Prostate gland (tissue), 2 donors: ENCODE measurements at regions not wholly inside any gene's neighbourhood (a gene's known extent, or its start where the extent isn't known, plus 50 kb on each side); places are given as distances from the start of the nearest gene placed in this dataset.
"Not testable (repeated sequence)": the region's sequence is repeated elsewhere in the genome, so short reads cannot be mapped to it uniquely, and the experiment has no call there.

ENCODE experiments used
- DNase-seq: peaks from one replicate; pipeline ENCODE4 v3.0.0-alpha.2; 2019; ENCODE audit warnings: low spot score
- H3K27ac ChIP-seq, 2 donors: fragments of 200-600 bp; sonication (generic); 2 replicates each; pipeline ENCODE4 v1.5.1; 2017 to 2019
- H3K27me3 ChIP-seq: fragments of 200-600 bp; sonication (generic); replicated peaks from 2 replicates; pipeline ENCODE4 v1.5.1; 2019; ENCODE audit not compliant: insufficient read depth
- H3K36me3 ChIP-seq, 2 donors: fragments of 200-600 bp; sonication (generic); 1 replicate in 1 of 2; 2 replicates in 1 of 2; pipeline versions ENCODE4 v1.5.1 to v1.8.1; 2017 to 2019
- H3K4me1 ChIP-seq: fragments of 200-600 bp; sonication (generic); replicated peaks from 2 replicates; pipeline ENCODE4 v1.5.1; 2019
- H3K4me3 ChIP-seq, 2 donors: fragments of 200-600 bp; sonication (generic); 2 replicates each; pipeline ENCODE4 v1.5.1; 2017 to 2019
- H3K9me3 ChIP-seq: fragments of 200-600 bp; sonication (generic); 2 replicates; pipeline ENCODE4 v1.5.1; 2017
- CTCF ChIP-seq, 4 experiments: fragments of 200-600 bp in 2 of 4; fragments of 450-650 bp in 2 of 4; sonication (generic) in 2 of 4; IDR thresholded peaks; 1 replicate in 3 of 4; 2 replicates in 1 of 4; pipeline ENCODE4 v1.5.1; 2016 to 2019; ENCODE audit warnings: antibody characterized with exemption in 4 of 4, mild to moderate bottlenecking in 2 of 4, moderate library complexity in 2 of 4
- POLR2A ChIP-seq: fragments of 450-650 bp; IDR thresholded peaks from one replicate; pipeline ENCODE4 v1.6.1; 2016; ENCODE audit warnings: antibody characterized with exemption, mild to moderate bottlenecking
- POLR2AphosphoS5 ChIP-seq: sonication (generic); formaldehyde crosslinking; IDR thresholded peaks from one replicate; pipeline ENCODE4 v1.6.1; 2017; ENCODE audit warnings: antibody characterized with exemption
- WGBS: methylation state at CpG from one replicate; pipeline ENCODE4 v1.1.5; 2018; 5-methylcytosine and 5-hydroxymethylcytosine counted together
- intact Hi-C: fragments of 100-400 bp; cut with DNase I; formaldehyde crosslinking; loops from one replicate; pipeline ENCODE4 v1.14.2; 2022

- WGBS: 22% methylated on average over 2 of the region's 2 CpGs
- no peaks in the 10 kb centered on the region for H3K4me1 ChIP-seq
- intact Hi-C loops: no loop called here
- H3K9me3 ChIP-seq: no peaks in the 10 kb centered on the region
- TF ChIP-seq POLR2A (no peak), CTCF (IDR thresholded peaks at IDR 0.05) (no peak), POLR2AphosphoS5 (no peak)
- no peaks in the 10 kb centered on the region for H3K36me3 ChIP-seq
- H3K4me3 ChIP-seq: no peak overlapping the region
- no peaks in the 10 kb centered on the region for H3K27me3 ChIP-seq
- H3K27ac ChIP-seq: no peak overlapping the region
- no peak for DNase-seq
Measured at GRCh38 chr2:209269024-209269423, 154.8 kb upstream of the MAP2 start.

- Histone ChIP-seq H3K27me3 (no peaks in the 10 kb centered on the region), H3K36me3 (no peaks in the 10 kb centered on the region), H3K9me3 (no peaks in the 10 kb centered on the region), H3K4me1 (no peaks in the 10 kb centered on the region), H3K4me3 (no peak overlapping the region), H3K27ac (no peak overlapping the region)
- intact Hi-C loops: no loop called here
- TF ChIP-seq CTCF (IDR thresholded peaks at IDR 0.05): no peak
- no peak for TF ChIP-seq POLR2A
- peak; percentile 60 for TF ChIP-seq POLR2AphosphoS5
- WGBS: 39% methylated on average over 3 of the region's 3 CpGs
- DNase-seq: peak; percentile 41
Measured at GRCh38 chr2:209276000-209276399, 147.8 kb upstream of the MAP2 start.

GRCh38 chr2:209277444-209277843, 146.4 kb upstream of the MAP2 start:
- intact Hi-C loops: no loop called here
- no peak overlapping the region for H3K27ac ChIP-seq
- 52% methylated on average over 3 of the region's 3 CpGs for WGBS
- no peaks in the 10 kb centered on the region for H3K4me1 ChIP-seq
- TF ChIP-seq POLR2A: no peak
- TF ChIP-seq CTCF (IDR thresholded peaks at IDR 0.05): no peak
- no peak for TF ChIP-seq POLR2AphosphoS5
- no peaks in the 10 kb centered on the region for H3K36me3 ChIP-seq
- no peaks in the 10 kb centered on the region for H3K27me3 ChIP-seq
- DNase-seq: no peak
- no peak overlapping the region for H3K4me3 ChIP-seq
- H3K9me3 ChIP-seq: no peaks in the 10 kb centered on the region

- no peak for DNase-seq
- no peaks in the 10 kb centered on the region for H3K4me1 ChIP-seq
- no peak for TF ChIP-seq POLR2A
- TF ChIP-seq CTCF (IDR thresholded peaks at IDR 0.05): no peak
- TF ChIP-seq POLR2AphosphoS5: no peak
- H3K27me3 ChIP-seq: no peaks in the 10 kb centered on the region
- WGBS: 92% methylated on average over 2 of the region's 2 CpGs
- H3K9me3 ChIP-seq: no peaks in the 10 kb centered on the region
- intact Hi-C loops: no loop called here
- H3K36me3 ChIP-seq: no peaks in the 10 kb centered on the region
- H3K27ac ChIP-seq: no peak overlapping the region
- no peak overlapping the region for H3K4me3 ChIP-seq
Measured at GRCh38 chr2:209298601-209299000, 125.2 kb upstream of the MAP2 start.

GRCh38 chr2:209299478-209299877, 124.4 kb upstream of the MAP2 start:
- H3K9me3 ChIP-seq, H3K4me1 ChIP-seq, H3K27ac ChIP-seq, intact Hi-C loops, DNase-seq, H3K27me3 ChIP-seq, H3K4me3 ChIP-seq, H3K36me3 ChIP-seq: not testable (repeated sequence)
- 81% methylated on average over 11 of the region's 11 CpGs for WGBS

GRCh38 chr2:209300766-209301165, 123.1 kb upstream of the MAP2 start:
- H3K36me3 ChIP-seq, DNase-seq, intact Hi-C loops, H3K27me3 ChIP-seq, H3K9me3 ChIP-seq, H3K27ac ChIP-seq, H3K4me1 ChIP-seq, H3K4me3 ChIP-seq: not testable (repeated sequence)
- 94% methylated on average over 9 of the region's 9 CpGs for WGBS
